ENCODE measurements at regions not wholly inside any gene's neighbourhood (a gene's known extent, or its start where the extent isn't known, plus 50 kb on each side); places are given as distances from the start of the nearest gene placed in this dataset.

DNA sequence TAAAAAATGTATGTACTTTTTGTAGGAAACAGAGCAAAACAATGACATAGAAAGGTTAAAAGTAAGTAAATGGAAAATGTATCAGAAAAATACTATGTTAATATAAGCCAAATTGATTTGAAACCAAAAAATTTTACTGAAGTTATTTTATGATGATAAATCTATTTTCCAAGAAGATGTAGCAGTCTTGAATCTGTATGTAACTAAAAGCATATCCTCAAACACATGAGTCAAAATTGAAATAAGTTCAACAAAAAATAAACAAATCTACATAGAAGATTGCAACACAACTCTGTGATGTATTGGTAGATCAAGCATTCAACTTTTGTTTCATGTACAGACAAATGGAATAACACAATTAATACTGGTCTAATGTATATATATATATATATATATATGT lies 450.0 kb downstream of the SPRY1 start:
- no peak for TF ChIP-seq CTCF (IDR thresholded peaks at IDR 0.05 in 8 of 11, conservative IDR thresholded peaks at IDR 0.05 in 3 of 11)
- no peak for TF ChIP-seq POLR2A (IDR thresholded peaks at IDR 0.05)
- no peak for TF ChIP-seq POLR2AphosphoS5 (IDR thresholded peaks at IDR 0.05)
